NCI-H1694 (cell line): ENCODE measurements at regions not wholly inside any gene's neighbourhood (a gene's known extent, or its start where the extent isn't known, plus 50 kb on each side); places are given as distances from the start of the nearest gene placed in this dataset.
A peak's percentile ranks its signal among the peaks of the same experiment; 100 is the strongest.

Experiments used
- DNase-seq: peaks from one replicate; lab custom pipeline; 2025; lab: John Stamatoyannopoulos, UW

DNA sequence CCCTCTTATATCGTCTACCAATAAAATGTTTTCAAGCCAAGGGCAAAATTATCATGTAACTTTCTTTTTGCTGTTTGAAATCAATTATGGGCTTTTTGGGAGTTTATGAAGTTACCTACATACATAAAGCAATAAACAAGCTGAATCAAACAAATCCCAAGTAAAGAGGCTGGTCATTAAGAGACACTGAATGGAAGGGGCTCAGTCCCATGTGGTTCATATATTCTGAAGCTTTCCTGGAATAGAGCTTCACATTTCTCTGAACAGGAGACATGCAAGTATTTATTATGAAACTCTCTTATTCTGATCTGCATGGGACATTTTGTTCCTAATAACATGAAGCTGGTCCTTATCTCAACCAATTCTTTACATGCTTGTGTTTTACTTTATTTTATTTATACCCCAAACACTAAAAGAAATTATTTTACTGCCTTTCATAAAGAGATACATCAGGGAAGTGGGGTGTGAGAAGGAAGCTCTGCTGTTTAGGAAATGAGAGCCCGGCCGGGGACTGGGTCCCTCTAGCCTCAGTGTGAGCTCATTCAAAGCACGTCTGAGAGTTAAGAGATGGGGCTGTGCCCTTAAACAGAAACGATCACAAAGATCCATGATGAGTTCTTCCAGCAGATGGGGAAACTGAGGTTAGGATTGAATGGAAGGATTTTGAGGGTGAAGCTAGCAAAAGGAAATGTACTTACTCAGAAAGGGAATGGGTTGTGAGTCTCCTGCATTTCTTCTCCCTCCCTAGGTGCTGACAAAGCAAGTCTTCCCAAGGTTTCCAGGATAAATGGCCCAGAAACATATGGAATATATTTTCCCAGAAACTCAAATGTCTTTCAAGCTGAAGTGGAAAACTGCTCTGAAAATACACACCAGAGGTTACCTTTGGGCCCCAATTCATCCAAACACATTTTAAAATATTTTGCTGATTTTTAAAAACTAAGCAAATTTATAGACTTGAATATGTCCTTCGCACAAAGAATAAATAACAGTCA, 93.1 kb upstream of the LNX1 start:
- DNase-seq = no peak

DNA sequence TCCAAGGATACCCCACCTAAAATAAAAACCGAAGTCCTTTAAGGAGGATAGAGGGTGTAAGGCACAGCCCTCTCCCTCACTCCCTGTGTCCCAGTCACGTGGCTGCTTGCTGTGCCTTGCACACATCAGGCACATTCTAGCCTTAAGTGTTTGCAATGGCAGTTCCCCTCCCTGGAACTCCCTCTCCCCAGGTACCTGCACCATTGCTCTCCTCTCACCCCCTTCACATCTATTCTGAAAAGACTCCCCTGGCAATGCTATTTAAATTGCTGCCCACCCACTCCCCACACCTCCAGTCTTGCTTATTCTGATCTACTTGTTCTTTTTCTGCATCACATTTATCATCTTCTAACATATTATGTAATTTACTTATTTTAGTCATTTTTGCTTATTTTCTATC, 91.6 kb upstream of the LNX1 start:
- no peak for DNase-seq

DNA sequence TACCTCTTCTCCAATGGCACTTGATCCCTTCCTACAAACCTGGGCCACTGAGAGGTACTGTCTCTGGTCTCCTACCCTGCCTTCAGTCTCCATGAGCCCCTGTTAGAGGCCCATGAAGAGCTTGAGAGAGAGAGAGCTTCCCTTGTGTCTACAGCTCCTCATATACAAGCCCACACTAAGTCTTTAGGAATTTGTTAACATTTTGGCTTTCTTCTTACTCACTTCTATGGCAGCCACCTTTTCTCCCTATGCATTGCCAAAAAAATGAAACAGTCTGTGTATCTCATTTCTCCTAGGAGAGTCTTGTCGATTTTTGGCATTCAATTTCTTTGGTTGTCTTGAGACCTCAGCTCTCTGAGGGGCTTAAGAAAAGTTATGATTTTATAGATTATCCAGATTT, 90.9 kb upstream of the LNX1 start:
- DNase-seq = no peak

DNA sequence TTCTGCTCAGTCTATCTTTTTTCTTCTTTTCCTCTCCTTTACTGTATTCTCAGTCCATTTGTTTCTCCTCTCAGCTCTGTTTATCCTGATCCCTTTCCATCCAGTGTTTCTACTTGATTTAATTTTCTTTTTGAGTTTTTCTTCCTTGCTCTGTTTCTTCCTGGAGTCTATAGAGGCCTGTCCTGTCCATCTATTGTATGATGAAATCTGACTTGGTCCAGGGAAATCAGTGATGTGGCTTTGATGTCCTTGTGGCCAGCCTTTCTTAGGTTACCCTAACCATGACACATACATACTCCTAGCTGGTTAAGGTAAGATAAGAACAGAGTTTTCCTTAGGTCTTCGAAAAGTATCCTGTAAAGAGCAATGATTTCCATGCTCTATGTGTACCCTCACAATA, 89.3 kb upstream of the LNX1 start:
- DNase-seq = no peak

DNA sequence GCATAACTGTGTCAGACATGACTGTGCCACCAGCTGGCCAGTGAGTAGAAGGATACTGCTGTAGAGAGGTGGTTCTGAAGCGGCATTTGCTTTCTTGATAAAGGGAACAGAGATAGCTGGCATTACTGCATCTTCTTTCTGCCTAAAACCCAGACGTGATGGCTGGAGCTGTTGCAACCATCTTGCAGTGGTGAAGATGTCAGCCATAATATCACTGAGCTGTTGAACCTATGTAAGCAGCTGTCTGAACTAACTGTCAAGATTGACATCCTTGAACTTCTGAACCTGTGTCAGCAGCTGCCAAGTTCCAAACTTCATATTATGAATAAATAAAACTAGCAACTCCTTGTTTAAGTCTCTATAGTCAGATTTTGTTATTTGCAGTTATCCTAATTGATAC, 88.9 kb upstream of the LNX1 start:
- no peak for DNase-seq

DNA sequence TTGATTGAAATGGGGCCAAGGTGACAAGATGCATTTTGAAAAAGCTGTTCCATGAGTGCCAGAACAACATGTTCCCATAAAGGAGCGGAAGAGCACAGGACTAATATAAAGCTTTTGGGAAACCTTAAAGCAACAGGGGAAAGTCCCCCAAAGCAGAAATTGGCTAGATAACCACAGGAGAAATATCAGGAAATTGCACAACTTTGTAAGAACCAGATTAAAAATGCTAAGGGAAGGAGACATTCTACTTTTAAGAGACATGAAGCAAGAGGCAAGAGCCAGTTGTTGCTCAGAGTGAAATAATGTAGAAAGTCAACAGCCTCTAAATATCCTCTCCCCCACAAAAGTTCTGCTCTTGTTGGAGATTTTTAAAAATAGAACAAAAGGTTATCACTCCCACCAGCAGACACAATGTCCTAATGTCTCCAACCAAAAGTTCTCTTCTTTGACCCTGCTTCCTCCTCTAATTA, 85.2 kb upstream of the LNX1 start:
- DNase-seq = no peak

DNA sequence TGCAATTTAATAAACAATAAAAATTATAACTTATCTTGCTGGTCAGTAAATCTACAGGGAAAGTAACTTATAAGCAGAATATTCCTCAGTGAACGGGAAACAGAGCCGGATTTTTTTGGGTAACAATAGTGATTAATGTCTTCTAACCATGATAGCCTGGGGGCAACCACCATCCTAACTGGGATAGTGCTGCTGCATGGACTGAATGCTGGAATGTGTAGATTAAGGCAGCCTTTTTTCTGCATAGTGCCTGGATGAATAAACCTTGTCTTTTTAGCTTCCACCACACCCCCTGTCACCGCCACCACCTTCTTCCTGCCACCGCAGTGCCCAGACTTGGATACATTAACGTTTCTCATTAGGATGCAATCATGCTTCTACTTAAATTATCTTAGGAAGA, 83.6 kb upstream of the LNX1 start:
- DNase-seq = no peak

DNA sequence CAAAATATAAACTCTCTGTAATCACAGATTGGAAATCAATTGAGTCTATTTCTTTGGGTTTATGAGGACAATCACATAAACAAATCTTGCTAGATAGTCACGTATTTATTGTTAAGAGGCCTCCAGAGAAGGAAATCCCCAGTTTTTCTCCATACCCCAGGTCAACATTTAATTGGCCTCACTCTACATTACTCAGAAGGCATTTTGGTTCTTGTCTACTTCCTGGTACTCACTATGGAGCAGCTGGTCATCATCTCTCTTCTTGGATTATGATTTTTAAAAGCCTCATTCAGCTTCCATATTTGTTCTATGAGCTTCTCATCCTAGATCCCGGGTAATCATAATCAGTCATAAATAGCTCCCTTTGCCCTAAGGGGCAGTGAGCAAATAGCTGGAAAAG, 81.6 kb upstream of the LNX1 start:
- no peak for DNase-seq

DNA sequence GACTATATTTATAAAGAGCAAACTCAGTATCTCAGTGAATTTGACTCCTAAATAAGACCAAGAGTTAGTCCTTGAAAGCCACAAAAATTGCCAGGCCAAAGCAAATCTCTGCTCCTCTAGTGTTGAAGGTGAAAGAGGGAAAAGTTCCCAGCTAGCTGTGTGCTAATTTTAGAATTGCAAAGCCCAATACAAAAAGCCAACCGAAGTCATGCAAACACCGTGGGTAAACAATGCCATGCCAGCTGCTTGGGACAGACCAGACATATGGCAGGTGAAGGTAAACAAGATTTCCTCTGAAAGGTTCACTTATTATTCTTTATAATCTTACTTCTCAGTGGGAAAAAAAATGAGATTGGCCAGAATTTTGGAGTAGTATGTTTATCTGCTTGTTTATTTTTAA, 80.5 kb upstream of the LNX1 start:
- no peak for DNase-seq

DNA sequence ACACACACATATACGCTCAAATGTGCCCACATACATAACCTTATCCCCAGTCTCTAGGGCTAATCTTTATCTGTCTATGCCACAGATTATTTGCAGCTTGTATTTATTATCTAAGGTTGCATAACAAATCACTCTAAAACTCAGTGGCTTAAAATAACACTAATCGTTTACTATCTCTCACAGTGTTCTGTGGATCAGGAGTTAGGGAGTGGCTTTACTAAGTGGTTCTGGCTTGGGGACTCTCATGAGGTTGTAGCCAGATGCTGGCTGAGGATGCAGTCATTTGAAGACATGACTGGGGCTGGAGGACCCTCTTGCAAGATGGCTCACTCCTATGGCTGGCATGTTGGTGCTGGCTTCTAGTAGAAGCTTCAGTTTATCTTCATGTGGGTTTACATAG, 68.5 kb upstream of the LNX1 start:
- no peak for DNase-seq

DNA sequence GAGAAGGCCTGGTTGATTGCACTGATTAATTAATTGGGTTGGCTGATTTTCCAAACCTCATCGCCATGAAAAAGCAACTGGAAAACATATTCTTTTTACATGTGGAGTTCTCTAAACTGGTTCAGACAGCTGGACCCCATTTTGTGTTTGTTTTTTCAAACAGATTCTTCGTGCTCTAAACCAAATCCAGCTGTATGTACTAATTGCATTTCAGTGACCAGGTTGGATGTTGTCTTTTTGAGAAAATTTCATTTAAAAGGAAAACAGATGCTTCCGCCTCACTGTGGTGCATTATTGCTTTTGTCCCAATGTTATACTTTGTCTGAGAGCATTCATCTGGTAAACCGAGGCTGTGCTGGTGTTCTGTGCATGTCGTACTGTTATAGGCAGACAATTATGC, 67.8 kb upstream of the LNX1 start:
- DNase-seq = no peak

DNA sequence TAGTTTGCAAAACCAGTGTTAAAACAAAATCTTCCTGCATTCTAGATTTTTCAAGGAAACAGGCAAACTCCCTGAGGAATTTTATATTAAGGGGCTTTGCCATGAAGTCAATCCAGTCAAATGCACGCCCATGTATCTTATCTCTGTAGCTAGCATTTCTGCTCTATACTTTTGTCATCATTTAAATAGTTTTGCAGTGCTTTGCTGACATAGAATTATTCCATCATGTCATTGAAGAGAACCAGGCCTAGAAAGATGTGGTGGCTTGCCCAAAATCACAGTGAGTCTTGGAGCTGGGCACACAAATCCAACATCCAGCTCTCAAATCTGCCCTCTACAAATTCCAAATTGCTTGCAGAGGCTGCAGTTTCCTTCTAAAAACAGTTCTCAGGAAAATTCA, 66.7 kb upstream of the LNX1 start:
- DNase-seq = no peak

DNA sequence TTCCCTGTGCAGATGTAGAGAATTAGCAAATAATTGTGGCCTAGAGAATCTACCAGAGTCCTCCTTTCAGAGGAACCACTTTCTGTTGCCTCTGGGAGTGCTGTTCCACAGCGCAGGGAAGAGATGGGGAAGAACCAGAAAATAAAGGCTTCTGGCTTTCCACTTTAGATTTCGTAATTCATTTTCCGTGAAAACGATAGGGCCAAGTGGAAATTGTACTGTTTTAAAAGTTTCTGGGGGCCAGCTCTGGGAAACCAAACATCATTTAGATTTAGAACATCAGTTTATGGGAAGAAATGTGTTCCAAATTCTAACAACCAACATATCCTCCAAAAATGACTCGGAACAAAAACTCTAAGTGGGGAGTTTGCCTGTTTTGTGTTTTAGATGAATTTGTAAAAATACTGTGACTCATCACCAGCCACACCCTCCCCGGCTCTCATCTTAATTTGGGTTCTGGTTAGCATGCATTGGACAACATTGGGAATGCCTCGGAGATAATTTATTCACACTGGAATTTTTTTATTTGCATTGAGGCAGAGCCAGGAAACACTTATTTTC, 65.2 kb upstream of the LNX1 start:
- DNase-seq = no peak

DNA sequence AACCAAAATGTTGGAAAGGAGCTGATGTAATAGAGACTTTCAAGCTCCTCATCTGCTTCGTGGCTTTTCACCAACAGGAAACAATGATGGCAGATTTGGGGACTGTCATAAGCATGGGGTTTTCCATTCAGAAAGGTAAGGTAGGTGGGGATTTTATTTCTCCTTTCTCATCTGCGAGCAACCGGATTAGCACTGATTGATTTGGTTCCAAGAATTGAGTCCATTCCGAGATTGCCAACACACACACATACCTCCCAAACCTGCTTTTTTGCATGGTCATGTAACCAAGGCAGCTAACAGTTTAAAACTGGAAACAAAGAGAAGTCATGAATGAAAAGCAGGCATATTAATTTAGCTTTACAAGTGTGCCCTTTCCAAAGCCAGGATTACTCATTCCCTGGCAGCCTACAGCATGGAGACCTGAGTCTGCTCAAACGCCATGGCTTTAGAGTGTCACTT, 63.0 kb upstream of the LNX1 start:
- DNase-seq = no peak

DNA sequence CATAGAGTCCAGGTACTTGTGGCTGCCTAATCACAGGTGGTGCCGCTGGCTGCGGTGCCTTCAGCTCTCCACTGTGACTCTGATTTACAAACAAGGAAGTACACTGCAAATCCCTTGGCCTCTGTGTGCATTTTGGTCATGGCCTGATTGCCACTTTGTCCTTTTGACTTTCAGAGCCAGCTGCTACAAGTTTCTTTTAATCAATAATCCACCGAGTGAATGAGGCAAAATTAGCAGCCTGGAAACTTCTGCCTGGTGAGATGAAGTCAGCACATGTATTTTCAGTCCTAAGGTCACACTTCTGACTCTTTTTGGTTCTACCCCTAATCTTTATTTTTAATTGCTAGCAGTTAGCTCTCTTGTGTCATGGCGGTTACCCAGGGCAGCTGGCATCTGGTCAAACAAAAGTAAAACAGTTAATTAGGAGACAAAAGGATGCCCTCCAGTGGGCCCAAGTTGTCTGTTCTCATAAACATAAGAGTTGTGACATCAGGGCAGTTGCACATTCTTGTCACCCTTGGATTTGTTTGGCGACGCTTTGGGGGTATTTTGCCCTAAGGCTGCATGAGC, 62.3 kb upstream of the LNX1 start:
- DNase-seq = no peak

DNA sequence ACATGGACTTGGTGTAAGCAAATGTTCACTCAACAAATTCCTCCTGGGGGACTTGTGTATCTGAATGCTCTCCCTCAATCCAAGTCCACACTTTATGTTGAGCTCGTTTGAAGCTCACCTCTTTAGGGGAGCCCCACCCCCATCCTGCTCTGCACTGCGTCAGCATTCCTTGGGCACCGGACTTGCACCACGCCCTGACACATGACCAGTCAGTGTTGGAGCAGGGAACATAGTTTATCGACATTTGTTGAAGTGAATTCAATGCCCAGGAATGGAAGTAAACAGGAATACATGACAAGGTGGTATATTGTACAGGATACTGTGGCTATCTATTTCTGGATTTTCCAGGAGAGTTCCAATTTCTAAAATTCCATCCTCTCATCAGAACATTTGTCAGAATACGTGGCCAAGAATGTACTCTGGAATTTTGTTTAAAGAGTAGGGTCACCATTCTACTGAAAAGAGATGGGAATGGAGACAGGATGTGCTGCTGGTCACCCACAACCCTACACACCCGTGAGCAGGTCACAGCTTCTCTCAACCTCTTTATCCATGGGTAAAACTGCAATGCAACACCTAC, 60.0 kb upstream of the LNX1 start:
- no peak for DNase-seq

DNA sequence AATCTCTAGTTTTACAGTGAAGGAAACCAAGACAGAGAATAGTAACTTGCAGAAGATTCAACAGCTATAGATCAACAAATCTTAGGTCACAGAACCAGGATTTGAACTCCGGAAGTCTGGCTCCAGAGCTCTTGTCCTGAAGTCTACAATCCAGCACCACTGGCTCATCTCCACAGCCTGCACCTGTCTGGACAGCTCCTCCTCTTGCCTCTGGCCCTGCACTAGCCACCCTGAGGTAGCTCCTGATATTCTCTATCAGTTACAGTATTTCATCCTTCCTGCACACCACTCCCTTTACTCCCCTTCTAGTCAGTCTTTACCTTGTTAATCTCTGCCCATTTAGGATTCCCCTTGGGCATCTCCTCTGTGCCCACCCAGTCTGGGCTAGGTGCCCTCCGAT, 58.1 kb upstream of the LNX1 start:
- no peak for DNase-seq

DNA sequence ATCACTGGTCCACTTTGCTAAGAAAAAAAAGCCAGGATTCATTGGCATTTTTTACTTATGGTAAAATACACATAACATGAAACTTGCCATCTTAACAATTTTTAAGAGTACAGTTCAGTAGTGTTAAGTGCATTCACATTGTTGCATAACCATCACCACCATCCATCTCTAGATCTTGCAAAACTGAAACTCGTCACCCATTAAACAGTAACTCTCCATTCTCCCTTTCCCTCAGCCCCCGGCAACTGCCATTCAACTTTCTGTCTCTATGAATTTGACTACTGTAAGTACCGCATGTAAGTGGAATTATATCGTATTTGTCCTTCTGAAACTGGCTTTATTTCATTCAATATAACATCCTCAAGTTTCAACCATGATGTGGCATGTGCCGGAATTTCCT, 56.3 kb upstream of the LNX1 start:
- DNase-seq = no peak

DNA sequence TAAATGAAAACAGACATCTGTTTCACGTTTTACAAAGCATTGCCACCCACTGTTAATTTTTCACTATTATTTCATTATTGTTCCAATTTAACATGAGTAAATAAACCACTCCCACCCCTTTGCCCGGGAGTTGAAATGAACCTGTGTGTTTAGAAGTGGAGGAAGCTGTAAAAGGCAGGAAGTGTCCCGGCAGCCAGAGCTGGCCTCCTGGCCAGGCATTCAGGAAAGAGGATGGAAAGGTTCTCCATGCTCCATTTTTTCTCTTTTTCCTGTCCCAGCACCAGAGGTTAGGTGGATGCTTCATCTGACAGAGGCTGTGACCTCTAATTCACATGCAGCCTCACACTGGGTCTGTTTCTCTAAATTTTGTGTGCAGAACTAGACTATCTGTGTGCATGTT, 55.5 kb upstream of the LNX1 start:
- DNase-seq = no peak

DNA sequence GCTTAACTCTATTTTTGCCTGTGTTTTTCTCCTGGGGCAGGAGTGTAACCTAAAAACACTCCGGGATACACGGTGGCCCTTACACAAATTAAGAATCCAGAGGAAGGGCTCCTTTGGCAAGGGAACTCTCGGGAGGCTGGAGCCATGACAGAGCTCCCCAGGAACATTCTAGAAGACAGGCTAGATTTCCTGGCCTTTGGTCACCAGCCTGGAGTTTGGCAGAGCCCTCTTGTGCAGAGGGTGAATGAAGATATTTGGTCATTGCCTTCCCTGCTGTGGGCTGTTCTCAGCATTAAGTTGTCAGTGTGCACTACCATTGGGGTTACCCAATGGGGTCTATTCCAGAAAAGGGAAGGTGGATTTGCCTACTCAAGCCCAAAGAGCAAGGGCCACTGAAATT, 53.8 kb upstream of the LNX1 start:
- no peak for DNase-seq

DNA sequence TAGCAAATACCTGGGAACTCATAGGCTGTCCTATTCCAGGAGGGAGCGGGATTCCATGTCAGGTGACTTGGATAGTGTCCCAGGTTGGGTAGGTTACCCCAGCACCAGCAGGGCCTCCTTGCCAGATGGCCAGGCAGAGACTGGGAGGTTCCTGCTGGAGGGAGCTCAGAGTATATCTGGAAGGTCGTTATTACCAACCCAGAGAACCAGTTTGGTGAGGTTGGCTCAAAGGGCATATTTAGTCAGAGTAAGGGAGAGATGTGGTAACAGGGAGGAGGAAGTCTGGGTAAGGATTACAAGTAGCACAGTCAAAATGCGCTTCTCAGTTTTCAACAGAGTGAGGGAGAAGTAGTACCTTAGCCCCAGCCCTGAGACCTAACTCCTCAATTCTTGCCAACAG, 53.3 kb upstream of the LNX1 start:
- DNase-seq = peak; percentile 44
